ENCODE measurements at regions not wholly inside any gene's neighbourhood (a gene's known extent, or its start where the extent isn't known, plus 50 kb on each side); places are given as distances from the start of the nearest gene placed in this dataset.

DNA sequence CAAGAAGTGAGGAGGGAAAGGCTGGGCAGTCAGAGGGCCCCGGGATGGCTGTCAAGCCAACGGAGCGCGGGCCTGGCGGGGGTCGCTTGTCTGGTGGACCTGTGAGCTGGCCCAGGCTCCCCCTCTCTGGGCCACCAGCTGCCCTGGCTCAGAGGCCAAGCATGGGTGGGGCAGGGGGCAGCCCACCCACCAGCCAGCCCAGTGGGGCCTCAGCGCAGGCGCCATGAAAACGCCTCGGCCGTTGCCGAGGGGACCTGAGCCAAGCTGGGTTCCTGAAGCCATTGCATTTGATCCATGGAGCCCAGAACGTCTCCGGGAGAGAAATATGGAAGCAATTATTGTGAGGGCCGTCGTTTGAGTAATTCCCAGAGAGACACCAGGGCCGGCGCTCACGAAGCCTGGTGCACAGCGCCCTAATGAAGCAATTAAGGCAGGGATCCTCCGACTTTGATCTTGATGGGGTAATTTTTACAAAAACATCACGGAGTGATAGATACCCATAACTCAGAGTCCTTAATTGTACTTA lies 90.5 kb upstream of the TTC34 start:
- no peak for DNase-seq

DNA sequence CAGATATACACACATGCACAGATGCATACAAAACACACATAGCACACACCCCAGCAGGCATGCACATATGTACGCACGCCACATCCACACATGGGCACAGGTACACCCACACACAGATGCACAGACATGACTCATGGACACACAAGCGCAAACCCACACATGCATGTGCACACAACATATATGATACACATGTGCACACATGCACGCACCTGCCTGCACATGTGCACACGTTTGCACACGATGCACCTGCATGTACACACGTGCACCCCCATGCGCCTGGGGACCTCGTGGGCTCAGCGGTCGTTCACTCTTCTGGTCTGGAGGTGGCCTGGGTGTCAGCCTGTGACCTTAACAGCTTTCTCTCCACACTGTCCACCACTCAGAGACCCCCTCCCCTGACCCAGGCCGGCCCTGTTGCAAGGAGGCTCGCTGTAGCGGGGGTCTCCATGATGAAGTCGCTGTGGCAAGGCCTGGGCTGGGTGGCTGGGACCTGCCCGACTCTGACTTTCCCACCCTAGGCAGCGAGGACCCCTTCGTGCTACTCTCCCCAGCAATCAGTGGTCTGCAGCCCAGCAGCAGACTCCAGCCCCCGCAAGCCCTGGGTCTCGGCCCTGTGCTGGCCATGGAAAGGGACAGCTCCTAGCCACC lies 92.1 kb upstream of the TTC34 start:
- DNase-seq = no peak

DNA sequence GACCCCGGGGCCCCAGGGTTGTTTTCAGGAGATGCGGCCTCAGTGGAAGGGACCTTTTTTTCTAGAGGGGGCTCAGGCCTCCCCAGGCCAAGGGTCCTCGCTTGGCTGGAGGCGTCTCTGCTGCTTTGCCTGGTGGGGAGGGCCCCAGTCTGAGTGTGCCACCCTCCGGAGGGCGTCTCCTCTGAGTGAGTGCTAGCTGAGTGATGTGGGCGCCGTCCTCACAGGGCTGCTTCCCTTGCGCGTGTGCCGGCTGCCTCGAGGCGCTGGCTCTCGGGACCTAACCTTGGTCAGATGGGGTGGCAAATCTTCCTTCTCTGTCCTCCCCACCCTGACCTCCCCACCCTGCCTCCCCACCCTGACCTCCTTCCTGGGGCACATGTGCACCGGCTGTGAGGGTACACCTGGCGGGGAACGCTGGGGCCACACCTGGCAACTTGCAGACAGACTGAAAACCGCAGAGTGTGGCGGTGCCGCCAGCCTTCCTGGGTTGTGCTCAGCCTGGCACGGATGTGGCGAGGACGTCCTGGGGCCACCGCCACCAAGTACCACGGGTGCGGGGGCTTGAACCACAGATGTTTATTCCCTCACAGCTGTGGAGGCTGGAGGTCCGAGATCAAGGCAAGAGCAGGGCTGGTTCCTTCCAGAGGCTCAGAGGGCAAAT lies 93.0 kb upstream of the TTC34 start:
- peak; percentile 69 for DNase-seq

DNA sequence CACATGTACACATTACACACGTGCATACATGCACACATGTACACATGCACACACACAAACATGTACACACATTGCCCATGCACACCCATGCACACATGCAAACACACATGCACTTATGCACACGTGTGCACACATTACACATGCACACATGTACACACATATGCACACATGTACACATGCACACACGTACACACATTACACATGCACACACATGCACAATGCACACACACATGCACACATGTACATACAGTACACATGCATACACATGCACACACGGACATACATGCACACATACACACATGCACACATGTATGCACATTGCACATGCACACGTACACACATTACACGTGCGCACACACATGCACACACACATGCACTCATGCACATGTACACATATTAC lies 95.3 kb upstream of the TTC34 start:
- no peak for DNase-seq

DNA sequence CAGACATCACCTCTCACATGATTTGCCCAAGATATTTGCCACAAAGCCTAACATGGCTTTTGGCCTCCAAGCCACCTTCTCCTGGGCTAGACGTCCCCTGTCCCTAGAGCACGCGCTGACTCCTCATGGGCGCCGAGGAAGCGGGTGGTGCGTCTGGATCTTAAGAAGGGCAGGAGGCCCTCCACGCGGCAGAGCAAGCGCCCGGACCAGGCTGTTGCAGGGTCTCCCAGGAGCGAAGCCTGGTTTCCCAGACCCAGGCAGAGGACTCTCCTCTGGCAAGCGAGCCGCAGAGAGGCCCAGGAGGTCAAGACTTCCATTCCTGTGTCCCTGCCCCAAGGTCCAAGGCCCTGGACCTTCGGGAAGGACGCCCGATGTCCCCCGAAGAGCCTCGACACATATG lies 101.7 kb upstream of the TTC34 start:
- no peak for DNase-seq

DNA sequence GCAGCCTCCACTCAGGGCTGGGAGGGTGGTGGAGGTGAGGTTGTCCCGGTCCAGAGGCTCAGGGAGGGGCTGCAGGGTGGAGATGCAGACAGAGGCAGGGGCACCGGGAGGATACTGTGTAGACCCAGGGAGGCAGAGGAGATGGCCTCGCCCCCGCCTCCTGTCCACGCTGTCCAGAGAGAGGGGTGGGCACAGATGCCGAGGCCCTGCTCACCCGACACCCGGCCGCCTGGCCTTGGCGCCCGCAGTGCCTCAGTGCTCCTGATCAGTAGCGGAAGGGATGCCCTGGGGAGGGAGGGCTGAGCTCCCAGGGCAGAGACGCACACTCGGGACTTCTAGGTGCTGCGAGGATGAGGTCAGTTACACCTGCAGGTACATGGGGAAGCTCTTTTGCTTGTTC lies 102.7 kb upstream of the TTC34 start:
- DNase-seq = no peak

DNA sequence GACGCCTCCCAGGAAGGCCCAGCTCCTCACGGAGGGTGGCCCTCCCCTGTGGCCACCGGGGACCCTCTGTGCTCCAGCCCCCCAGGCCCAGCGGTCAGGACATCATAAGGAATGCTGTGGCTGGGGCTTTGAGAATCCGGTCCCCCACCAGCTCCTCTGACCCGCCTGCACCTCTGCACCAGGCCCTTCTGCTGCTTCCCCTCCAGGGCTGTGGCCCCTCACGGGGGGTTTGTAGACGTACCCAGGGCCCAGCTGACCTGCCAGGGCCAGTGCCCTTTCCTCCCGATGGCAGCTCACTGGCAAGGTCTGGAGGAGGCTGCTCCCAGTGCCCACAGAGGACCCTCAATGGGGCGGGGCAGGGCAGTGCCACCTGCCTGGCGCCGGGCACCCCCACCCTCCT lies 103.9 kb upstream of the TTC34 start:
- no peak for DNase-seq

DNA sequence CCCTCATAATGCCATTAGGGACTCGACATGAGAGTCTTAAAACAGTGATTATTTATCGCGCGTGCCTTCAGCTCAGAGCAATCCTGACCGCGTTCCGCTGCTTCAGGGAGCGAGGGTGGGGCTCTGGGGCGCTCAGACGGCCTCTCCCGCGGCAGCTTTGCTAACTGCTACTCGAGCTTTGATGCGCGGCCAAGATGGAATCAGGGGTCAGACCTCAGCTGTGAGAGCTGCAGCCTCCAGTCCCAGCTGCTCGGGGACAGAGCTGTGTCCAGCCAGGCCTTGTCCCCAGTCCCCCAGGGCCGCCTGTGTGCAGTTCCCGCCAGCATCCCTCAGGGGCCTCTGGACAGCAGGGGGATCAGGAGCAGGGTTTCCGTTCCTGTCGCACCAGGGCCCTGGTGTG lies 104.6 kb upstream of the TTC34 start:
- no peak for DNase-seq

DNA sequence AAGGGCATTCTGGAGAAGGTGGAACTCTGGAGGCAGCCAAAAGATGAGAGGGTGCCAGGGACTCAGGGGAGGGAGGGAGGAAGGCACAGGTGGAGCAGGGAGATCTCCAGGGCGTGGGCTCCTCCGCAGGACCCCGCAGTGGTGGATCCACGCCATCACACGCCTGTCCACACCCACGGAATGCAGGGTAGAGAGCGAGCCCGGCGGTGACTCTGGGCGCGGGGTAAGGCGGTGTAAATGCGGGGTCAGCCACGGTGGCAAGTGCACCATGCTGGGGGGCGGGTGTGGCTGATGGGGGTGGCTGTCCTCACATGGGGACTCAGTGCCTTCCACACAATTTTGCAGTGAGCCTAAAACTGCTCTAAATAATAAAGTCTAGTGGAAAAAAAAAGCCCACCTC lies 105.1 kb upstream of the TTC34 start:
- DNase-seq = no peak

DNA sequence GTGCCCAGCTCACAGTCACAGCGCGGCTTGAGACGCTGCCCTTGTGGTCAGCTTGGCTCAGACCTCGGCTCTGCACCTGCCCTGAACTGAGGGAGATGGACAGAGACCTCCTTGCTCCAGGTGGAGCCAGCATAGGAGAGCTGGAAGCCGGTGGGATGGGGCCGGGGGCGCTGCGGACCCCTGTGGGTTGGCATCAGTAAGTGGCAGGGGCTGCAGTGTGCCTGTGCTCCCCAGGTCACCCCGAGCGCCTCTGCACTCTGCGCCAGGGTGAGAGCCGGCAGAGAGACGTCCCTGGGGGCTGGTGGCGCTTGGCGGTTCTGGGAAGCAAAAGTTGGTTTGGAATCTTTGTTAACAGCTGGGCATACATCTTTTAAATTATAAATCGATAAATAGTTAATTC lies 105.6 kb upstream of the TTC34 start:
- no peak for DNase-seq

DNA sequence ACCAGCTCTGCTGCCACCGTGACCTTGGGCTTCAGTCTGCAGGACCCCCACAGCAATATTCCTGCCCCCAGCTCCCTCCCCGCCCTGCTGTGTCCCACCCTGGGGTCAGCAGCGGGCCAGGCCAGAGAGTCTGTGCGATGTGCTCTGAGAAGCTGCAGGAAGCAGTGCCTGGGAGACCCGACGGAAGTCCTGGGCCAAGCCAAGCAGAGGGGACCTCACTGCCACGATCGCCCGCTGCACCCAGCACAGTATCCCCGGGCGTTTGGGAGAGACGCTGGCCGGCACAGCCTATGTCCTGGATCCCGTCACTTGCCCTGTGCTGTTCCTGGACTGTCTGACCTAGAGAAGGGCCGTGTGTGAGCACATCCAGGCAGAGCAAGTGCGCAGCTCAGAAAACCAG lies 106.6 kb upstream of the TTC34 start:
- no peak for DNase-seq

DNA sequence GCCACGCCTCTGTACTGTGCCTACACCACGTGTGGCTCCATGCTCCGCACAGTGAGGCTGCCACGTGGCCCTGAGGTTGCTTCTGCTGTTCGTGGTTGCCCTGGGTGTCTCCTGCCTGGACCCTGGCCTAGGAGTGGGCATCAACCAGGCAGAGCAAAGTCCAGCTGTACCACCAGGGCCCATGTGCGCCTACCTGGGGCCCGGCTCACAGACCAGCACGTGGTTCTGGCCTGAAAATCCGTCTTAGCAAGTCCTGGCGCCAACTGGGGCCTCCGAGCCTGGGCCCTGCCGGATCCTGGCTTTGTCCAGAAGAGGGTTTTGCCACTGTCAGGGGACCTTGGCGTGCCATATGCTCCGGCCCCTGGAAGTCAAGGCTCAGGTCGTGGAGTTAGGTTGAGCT lies 107.1 kb upstream of the TTC34 start:
- DNase-seq = no peak

DNA sequence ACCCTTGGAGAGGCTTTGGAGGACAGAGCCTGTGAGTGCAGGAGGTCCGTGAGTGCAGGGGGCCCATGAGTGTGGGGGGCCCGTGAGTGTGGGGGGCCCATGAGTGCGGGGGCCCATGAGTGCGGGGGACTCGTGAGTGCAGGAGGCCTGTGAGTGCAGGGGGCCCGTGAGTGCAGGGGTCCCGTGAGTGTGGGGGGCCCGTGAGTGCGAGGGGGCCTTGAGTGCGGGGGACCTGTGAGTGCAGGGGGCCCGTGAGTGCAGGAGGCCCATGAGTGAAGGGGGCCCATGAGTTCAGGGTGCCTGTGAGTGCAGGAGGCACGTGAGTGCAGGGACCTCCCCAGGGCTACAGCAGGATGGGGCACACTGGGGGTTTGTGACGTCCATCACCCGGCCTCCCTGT lies 108.3 kb upstream of the TTC34 start:
- DNase-seq = no peak

DNA sequence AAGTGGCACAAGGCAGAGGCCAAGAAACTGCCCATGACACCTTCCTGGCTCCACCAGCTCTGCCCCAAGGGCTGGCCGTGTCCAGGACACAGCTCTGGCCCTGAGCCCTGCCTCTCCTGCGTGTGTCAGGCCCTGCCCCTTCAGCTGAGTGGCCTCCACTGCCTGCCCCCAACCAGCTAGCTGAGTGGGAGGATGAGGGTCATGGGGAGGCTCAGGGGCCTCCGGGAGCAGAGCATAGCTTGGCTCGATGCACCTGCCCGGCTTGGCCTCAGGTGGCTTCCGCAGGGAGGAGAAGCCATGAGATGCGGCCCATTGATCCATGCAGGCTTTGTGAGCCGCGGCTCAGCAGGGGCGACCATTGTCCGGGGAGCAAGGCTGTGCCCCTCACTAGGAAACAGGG lies 108.7 kb upstream of the TTC34 start:
- DNase-seq = no peak

DNA sequence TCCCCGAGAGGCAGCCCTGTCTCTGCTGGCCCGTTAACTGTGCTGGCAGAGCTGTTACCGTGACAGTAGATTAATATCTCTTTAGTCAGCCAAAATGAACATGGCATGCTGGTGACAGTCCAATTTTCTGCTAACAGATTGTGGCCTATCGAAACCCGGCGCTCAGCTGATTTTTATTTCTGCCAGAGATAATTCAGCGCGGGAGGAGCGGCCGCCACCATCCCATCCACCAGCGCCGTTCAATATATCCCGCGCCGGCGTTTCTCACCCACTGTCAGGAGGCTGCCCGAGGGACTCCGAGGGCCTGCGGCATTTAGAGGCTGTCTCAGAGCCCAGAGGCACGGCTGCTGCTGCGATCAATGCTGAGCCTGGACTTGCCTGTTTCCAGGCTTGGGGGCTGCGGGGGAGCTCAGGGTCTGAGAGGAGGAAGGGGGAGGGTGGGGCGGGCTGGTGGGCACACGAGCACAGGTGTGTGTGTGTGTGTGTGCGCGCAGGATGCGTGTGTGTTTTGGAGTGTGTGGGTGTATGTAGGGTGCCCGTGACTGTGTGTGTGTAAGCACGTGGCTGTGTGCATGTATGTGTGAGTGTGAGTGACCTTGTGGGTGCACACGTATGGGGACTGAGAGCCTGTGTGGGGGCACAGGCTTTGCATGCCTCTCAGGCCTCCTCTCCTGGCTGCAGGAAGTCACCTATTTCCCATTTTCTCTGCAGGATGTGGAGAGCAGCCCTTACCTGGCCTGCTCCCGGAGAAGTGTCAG lies 109.7 kb upstream of the ACTRT2 start:
- DNase-seq = no peak

DNA sequence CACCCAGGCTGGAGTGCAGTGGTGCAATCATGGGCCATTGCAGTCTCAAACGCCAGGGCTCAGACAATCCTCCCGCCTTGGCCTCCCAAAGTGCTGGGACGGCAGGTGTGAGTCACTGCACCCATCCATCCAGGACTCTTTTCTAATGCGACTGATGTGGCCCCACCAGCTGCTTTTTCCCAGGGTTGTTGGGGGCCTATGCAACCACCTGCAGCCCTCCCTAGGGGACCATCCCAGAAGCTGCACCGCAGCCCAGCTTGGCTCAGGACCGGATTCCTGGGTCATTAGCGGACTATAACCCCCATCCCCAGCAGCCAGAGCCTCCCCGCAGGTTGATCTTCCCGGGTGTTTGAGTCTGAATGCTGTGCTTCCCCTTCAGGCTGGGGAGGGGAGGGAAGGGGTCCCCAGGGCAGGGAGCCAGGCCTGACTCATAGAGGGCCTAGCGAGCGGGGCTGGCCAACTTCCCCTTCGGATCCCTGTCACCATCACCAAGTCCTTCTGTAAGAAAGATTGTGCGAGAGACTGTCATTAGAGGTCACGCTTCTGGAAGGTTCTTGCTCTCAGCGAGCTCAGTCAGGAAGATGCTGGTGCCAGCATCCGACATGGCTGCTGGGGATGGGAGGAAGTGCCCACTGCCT lies 108.7 kb upstream of the ACTRT2 start:
- DNase-seq = no peak

DNA sequence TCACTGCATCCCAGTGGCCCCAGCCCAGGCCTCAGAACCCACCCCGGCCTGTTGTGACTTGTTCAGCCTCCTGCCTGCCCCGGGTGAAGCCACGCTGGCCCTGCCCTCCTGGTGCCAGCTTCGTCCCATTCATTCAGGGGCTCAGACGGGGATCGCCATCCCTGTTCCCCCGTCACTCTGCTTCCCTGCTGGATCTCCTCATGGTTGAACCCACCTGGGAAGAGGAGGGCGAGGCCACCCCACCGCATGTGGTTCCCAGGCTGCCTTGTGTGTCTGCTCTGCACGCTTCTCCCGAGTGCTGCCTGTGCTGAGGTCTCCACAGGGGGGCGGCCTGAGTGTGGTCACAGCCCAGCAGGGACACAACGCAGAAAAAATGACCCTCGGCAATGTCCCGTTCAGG lies 108.2 kb upstream of the ACTRT2 start:
- no peak for DNase-seq

DNA sequence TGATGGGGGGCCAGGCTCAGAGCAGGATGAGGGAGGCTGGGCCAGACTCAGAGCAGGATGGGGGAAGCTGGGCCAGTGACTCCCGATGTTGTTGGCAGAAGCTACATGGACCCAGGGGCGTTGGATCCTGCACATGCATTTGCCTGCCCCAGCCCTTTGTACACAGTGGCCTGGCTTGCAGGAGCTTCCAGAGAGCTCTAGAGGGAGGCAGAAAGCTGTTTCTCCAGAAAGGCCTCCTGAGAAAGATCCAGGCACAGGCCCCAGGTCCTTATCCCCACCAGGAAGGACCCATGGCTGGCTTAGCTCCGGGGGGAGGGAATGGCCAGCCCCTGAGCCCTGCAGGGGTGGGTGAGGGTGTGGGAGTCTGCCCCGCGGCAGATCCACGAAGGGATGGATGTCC lies 106.6 kb upstream of the ACTRT2 start:
- no peak for DNase-seq

DNA sequence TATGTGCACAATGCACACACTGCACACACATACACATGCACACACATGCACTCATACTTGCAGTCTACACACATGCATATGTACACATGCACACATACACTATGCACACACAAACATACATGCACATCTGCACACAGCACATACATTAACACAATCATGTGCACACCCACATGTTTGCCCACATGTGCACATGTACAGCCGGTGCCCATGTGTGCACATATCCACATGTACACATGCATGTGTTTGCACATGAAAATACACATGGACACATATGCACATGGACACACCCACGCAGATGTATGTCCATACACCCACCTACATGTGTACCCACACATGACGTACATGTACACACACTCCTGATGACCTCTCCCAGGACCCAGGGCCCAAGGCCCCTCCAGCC lies 105.1 kb upstream of the ACTRT2 start:
- no peak for DNase-seq

DNA sequence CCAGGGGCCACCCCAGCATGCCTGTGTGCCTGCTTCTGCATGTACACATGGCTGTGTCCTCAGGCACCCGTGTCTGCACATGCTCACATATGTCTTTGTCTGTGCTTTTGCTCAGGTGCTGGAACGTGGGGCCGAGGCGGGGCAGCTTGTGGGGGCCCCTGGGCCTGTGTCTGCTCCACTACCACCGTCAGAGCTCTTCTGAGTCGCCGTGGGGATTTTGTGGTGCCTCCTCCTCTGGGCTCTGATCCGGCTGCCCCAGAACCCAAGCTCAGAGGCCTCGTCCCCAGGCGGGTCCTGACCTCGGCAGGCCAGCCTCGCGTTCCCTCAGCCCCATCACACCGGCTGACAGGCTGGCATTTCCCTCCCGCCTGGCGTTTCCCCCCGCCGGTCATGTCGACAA lies 104.6 kb upstream of the ACTRT2 start:
- DNase-seq = no peak

DNA sequence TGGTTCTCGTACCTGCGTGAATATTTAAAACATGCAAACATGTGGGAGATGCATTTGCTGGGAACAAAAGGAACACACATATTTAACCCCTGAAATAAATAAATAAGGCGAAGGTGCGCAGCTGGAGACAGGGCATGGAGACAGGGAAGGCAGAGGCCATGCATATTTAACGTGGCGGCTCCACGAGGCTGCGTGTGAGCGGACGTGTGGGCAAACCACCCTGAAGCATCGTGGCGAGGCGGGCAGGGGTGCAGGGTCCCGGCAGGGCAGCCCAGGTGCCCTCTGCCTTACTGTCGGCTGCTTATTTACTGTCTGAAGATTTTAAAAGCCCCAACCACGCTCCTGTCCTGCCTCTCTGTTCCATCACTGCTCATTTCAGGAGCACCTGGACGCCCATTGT lies 104.0 kb upstream of the ACTRT2 start:
- DNase-seq = no peak

DNA sequence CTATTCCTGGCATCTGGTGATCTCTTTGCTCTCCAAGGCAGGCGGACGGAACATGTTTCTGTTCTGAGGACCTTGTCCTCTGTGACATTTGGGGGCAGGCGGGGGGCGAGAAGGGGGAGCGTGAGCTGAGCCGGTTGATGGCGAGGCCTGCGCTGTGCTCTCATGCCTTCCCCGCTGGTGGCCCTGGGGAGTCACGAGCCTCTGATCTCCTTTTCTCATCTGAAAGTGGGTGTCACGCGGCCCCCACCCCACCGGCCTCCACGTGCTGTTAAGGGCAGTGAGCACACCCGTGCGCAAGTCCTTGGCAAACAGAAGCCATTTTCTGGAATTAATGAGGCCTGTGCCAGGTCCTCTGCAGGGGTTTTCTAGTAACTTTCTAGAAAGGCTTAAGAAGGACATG lies 102.8 kb upstream of the ACTRT2 start:
- DNase-seq = no peak

DNA sequence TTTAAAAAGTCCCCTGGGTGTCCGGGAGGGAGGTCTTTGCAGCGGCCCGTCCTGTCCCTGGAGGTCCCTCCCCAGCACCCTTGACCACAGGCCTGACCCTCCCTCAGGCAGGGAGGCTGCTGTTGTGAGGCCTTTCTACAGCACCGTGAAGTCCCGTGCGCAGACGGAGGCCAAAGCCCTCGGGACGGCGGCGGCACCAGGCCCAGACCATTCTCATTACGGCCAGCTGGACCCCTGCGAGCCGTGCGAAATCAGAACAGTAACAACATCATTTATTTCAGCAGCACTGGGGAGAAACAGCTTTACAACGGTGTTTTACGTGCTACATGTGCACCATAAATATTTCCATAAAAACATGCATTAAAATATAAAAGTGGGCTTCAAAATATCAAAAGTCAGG lies 101.4 kb upstream of the ACTRT2 start:
- DNase-seq = no peak
